Lung (tissue), 11 donors: ENCODE measurements at regions not wholly inside any gene's neighbourhood (a gene's known extent, or its start where the extent isn't known, plus 50 kb on each side); places are given as distances from the start of the nearest gene placed in this dataset.
A peak's percentile ranks its signal among the peaks of the same experiment; 100 is the strongest.

Experiments used
- ATAC-seq: fragments of 200-7000 bp; cut with Tn5 transposase; one replicate; pipeline ENCODE4 v1.9.1; 2020; ENCODE audit warnings: moderate number of reproducible peaks; ENCODE audit not compliant: insufficient read depth, low FRiP score
- DNase-seq, 3 donors: peaks; one replicate each; pipeline ENCODE4 v3.0.0-alpha.2; 2013 to 2017
- H3K27ac ChIP-seq, 2 donors: one replicate each; pipeline ENCODE4 v1.5.1; 2013; ENCODE audit warnings: mild to moderate bottlenecking in 2 of 2, moderate library complexity in 2 of 2, control low read depth in 1 of 2, inconsistent platforms in 1 of 2, low read depth in 1 of 2, low read length in 1 of 2
- H3K27me3 ChIP-seq, 3 donors: one replicate each; pipeline ENCODE4 v1.5.1; 2013; ENCODE audit warnings: low read length in 2 of 3; ENCODE audit not compliant: control insufficient read depth in 3 of 3, insufficient read depth in 3 of 3
- H3K36me3 ChIP-seq, 4 donors: one replicate each; pipeline ENCODE4 v1.5.1; 2013; ENCODE audit warnings: low read length in 4 of 4, mild to moderate bottlenecking in 1 of 4, moderate library complexity in 1 of 4; ENCODE audit not compliant: control insufficient read depth in 4 of 4, insufficient read depth in 4 of 4
- H3K4me1 ChIP-seq, 5 donors: one replicate each; pipeline ENCODE4 v1.5.1; 2013; ENCODE audit warnings: low read length in 5 of 5, mild to moderate bottlenecking in 2 of 5, moderate library complexity in 1 of 5; ENCODE audit not compliant: control insufficient read depth in 5 of 5, insufficient read depth in 5 of 5
- H3K4me3 ChIP-seq: one replicate; pipeline ENCODE4 v1.5.1; 2013; ENCODE audit warnings: mild to moderate bottlenecking, control low read depth, moderate library complexity
- H3K9ac ChIP-seq, 2 donors: one replicate each; pipeline ENCODE4 v1.5.1; 2013; ENCODE audit warnings: low read length in 2 of 2, control low read depth in 1 of 2; ENCODE audit not compliant: insufficient read depth in 1 of 2
- H3K9me3 ChIP-seq, 4 donors: one replicate each; pipeline ENCODE4 v1.5.1; 2013; ENCODE audit warnings: low read length in 3 of 4, mild to moderate bottlenecking in 1 of 4, moderate library complexity in 1 of 4; ENCODE audit not compliant: control insufficient read depth in 4 of 4, insufficient read depth in 3 of 4
- CTCF ChIP-seq: IDR thresholded peaks from 2 replicates; pipeline ENCODE4 v1.5.1; 2012; ENCODE audit warnings: mild to moderate bottlenecking; ENCODE audit errors: control extremely low read depth, extremely low read depth
- WGBS, 2 donors: extraction: QIAGEN DNeasy Blood & Tissue Kit; methylation state at CpG; one replicate each; pipeline ENCODE4 v1.1.7; 2013; 5-methylcytosine and 5-hydroxymethylcytosine counted together
- donor health status: control.
- donor health status: control.
- donor health status: Bipolar disorder and iron deficiency.
- donor health status: healthy.
- donor health status: DM: yes; HTN: yes; CAD: no.

- no peak for TF ChIP-seq CTCF
Measured at GRCh38 chr10:2358586-2358985, 621.3 kb upstream of the ADARB2 start.

GRCh38 chr10:2356670-2357069 is 619.3 kb upstream of the ADARB2 start:
- no peak overlapping the region for H3K9ac ChIP-seq
- TF ChIP-seq CTCF, result no peak
- 95 to 98% methylated on average over 7 of the region's 7 CpGs for WGBS, 2 donors
- H3K4me3 ChIP-seq, result no peak overlapping the region
- H3K4me1 ChIP-seq, result no peaks in the 10 kb centered on the region
- no peaks in the 10 kb centered on the region for H3K27me3 ChIP-seq
- H3K27ac ChIP-seq, result no peak overlapping the region
- H3K36me3 ChIP-seq, result no peaks in the 10 kb centered on the region
- ATAC-seq, result no peak
- H3K9me3 ChIP-seq, result no peaks in the 10 kb centered on the region
- DNase-seq, result no peak

More at GRCh38 chr10:2358586-2358985, 621.3 kb upstream of the ADARB2 start:
- Histone ChIP-seq H3K9ac (no peak overlapping the region), H3K9me3 (no peaks in the 10 kb centered on the region), H3K36me3 (no peaks in the 10 kb centered on the region), H3K27ac (no peak overlapping the region), H3K4me3 (no peak overlapping the region), H3K4me1 (peaks cover 0 to 4% (median 0%) of the 10 kb centered on the region in 5 donors), H3K27me3 (no peaks in the 10 kb centered on the region)
- ATAC-seq (no peak), DNase-seq (no peak)
- 88 to 90% methylated on average over 9 of the region's 9 CpGs for WGBS, 2 donors

- no peak overlapping the region for H3K9ac ChIP-seq
- no peak overlapping the region for H3K4me3 ChIP-seq
- ATAC-seq (no peak), DNase-seq (no peak)
- no peaks in the 10 kb centered on the region for H3K27me3 ChIP-seq
- H3K27ac ChIP-seq, result no peak overlapping the region
- TF ChIP-seq CTCF, result no peak
- WGBS, 2 donors, result 85 to 90% methylated on average over 16 of the region's 16 CpGs
- no peaks in the 10 kb centered on the region for H3K4me1 ChIP-seq
- H3K36me3 ChIP-seq, result no peaks in the 10 kb centered on the region
- H3K9me3 ChIP-seq, result no peaks in the 10 kb centered on the region
Measured at GRCh38 chr10:2351566-2351965, 614.2 kb upstream of the ADARB2 start.

GRCh38 chr10:2342206-2342605 is 604.9 kb upstream of the ADARB2 start:
- H3K9ac ChIP-seq, result no peak overlapping the region
- H3K9me3 ChIP-seq, result peaks cover 0 to 1% (median 0%) of the 10 kb centered on the region in 4 donors
- H3K27me3 ChIP-seq, result peaks cover 0 to 3% (median 0%) of the 10 kb centered on the region in 3 donors
- ATAC-seq, result no peak
- peak in 1 of 3 donors; percentile 1 for DNase-seq
- WGBS, 2 donors, result 81 to 86% methylated on average over 3 of the region's 3 CpGs
- H3K4me1 ChIP-seq, result peaks cover 0 to 14% (median 0%) of the 10 kb centered on the region in 5 donors
- TF ChIP-seq CTCF, result no peak
- H3K27ac ChIP-seq, result no peak overlapping the region
- H3K36me3 ChIP-seq, result no peaks in the 10 kb centered on the region
- no peak overlapping the region for H3K4me3 ChIP-seq
